ENCODE measurements at regions not wholly inside any gene's neighbourhood (a gene's known extent, or its start where the extent isn't known, plus 50 kb on each side); places are given as distances from the start of the nearest gene placed in this dataset.

- TF ChIP-seq CTCF (IDR thresholded peaks at IDR 0.05) (no peak), FOXJ3 (CRISPR knock-in tag; IDR thresholded peaks at IDR 0.05; ENCODE audit: borderline replicate concordance) (no peak), RELA (CRISPR knock-in tag; IDR thresholded peaks at IDR 0.05; ENCODE audit: borderline replicate concordance) (no peak), IRF1 (CRISPR knock-in tag; IDR thresholded peaks at IDR 0.05) (no peak), ERG (CRISPR knock-in tag; IDR thresholded peaks at IDR 0.05) (no peak), SMAD3 (CRISPR knock-in tag; IDR thresholded peaks at IDR 0.05; ENCODE audit: borderline replicate concordance) (no peak), ZNF512 (CRISPR knock-in tag; IDR thresholded peaks at IDR 0.05; ENCODE audit: borderline replicate concordance) (no peak), MAX (CRISPR knock-in tag; IDR thresholded peaks at IDR 0.05) (no peak), ZNF121 (CRISPR knock-in tag; IDR thresholded peaks at IDR 0.05) (no peak), E2F5 (CRISPR knock-in tag; IDR thresholded peaks at IDR 0.05) (no peak)
These were observed 518.9 kb downstream of the RERGL start for GRCh38 chr12:17571047-17571446.
